GM23338 (cell line): ENCODE measurements at regions not wholly inside any gene's neighbourhood (a gene's known extent, or its start where the extent isn't known, plus 50 kb on each side); places are given as distances from the start of the nearest gene placed in this dataset.

Experiments
- ATAC-seq: fragments of 200-7000 bp; cut with Tn5 transposase; 3 replicates; pipeline ENCODE4 v1.9.1; 2020
- DNase-seq: peaks from one replicate; pipeline ENCODE4 v3.0.0-alpha.2; 2015; ENCODE audit warnings: low spot score
- H2AFZ ChIP-seq: fragments of 200-600 bp; sonication (generic); 2 replicates; pipeline ENCODE4 v1.8.0; 2016; ENCODE audit warnings: antibody characterized with exemption, mild to moderate bottlenecking, moderate library complexity
- H3F3A ChIP-seq: fragments of 200-600 bp; sonication (generic); replicated peaks from 2 replicates; pipeline ENCODE4 v1.8.0; 2017; ENCODE audit warnings: antibody characterized with exemption, mixed run types, low read depth
- H3K27ac ChIP-seq: fragments of 200-600 bp; sonication (generic); 2 replicates; pipeline ENCODE4 v1.6.1; 2016; ENCODE audit warnings: low read depth
- H3K27me3 ChIP-seq: fragments of 200-600 bp; sonication (generic); 2 replicates; pipeline ENCODE4 v1.8.0; 2016; ENCODE audit warnings: mild to moderate bottlenecking, mixed run types, moderate library complexity; ENCODE audit not compliant: insufficient read depth
- H3K36me3 ChIP-seq: fragments of 200-600 bp; sonication (generic); 2 replicates; pipeline ENCODE4 v1.8.0; 2016; ENCODE audit warnings: mild to moderate bottlenecking; ENCODE audit not compliant: insufficient read depth
- H3K4me1 ChIP-seq: fragments of 200-600 bp; sonication (generic); 2 replicates; pipeline ENCODE4 v1.8.0; 2016; ENCODE audit warnings: mild to moderate bottlenecking, moderate library complexity; ENCODE audit not compliant: insufficient read depth
- H3K4me2 ChIP-seq: fragments of 200-600 bp; sonication (generic); 2 replicates; pipeline ENCODE4 v1.7.1; 2017; ENCODE audit warnings: mixed run types
- H3K4me3 ChIP-seq: fragments of 200-600 bp; sonication (generic); 2 replicates; pipeline ENCODE4 v1.6.1; 2016; ENCODE audit warnings: mixed run types
- H3K79me2 ChIP-seq: fragments of 200-600 bp; sonication (generic); replicated peaks from 2 replicates; pipeline ENCODE4 v1.8.0; 2017; ENCODE audit warnings: mild to moderate bottlenecking; ENCODE audit not compliant: insufficient read depth
- H3K9me2 ChIP-seq: fragments of 200-600 bp; sonication (generic); 2 replicates; pipeline ENCODE4 v1.8.0; 2017; ENCODE audit not compliant: insufficient read depth
- H4K20me1 ChIP-seq: fragments of 200-600 bp; sonication (generic); replicated peaks from 2 replicates; pipeline ENCODE4 v1.8.0; 2017; ENCODE audit warnings: mild to moderate bottlenecking; ENCODE audit not compliant: insufficient read depth
- H3K27ac Mint-ChIP-seq: 2 replicates; pipeline ENCODE4 v1.8.0; 2020; ENCODE audit warnings: inconsistent platforms, mild to moderate bottlenecking, moderate library complexity, mixed read lengths
- H3K27me3 Mint-ChIP-seq: 3 replicates; pipeline ENCODE4 v1.8.0; 2022; ENCODE audit warnings: low read depth, mild to moderate bottlenecking, moderate library complexity, mixed read lengths, inconsistent platforms; ENCODE audit not compliant: insufficient read depth, poor library complexity
- H3K36me3 Mint-ChIP-seq: 3 replicates; pipeline ENCODE4 v1.8.0; 2021; ENCODE audit warnings: low read depth, mild to moderate bottlenecking, inconsistent platforms, moderate library complexity, mixed read lengths
- H3K4me1 Mint-ChIP-seq: 3 replicates; pipeline ENCODE4 v1.8.0; 2020; ENCODE audit warnings: mild to moderate bottlenecking, inconsistent platforms, mixed read lengths
- H3K4me3 Mint-ChIP-seq: 3 replicates; pipeline ENCODE4 v1.8.0; 2021; ENCODE audit warnings: moderate library complexity, mild to moderate bottlenecking, inconsistent platforms, mixed read lengths
- H3K9me3 Mint-ChIP-seq: 3 replicates; pipeline ENCODE4 v1.8.0; 2020; ENCODE audit warnings: moderate library complexity, mild to moderate bottlenecking, inconsistent platforms, mixed read lengths
- CTCF ChIP-seq, 2 experiments: fragments of 200-600 bp in 1 of 2; sonication (generic) in 1 of 2; conservative IDR thresholded peaks; 2 replicates each; pipeline versions ENCODE4 v1.5.1 to v1.6.1; 2016 to 2017; ENCODE audit warnings: antibody characterized with exemption in 2 of 2, low read depth in 2 of 2, mild to moderate bottlenecking in 2 of 2, moderate library complexity in 1 of 2
- ETS1 ChIP-seq: IDR thresholded peaks from 2 replicates; pipeline ENCODE4 v1.6.1; 2016; ENCODE audit warnings: antibody characterized with exemption
- EZH2 ChIP-seq: fragments of 200-600 bp; sonication (generic); IDR thresholded peaks from one replicate; pipeline ENCODE4 v1.8.0; 2017; ENCODE audit warnings: antibody characterized with exemption, mild to moderate bottlenecking, low read depth; ENCODE audit not compliant: unreplicated experiment
- EZH2phosphoT487 ChIP-seq: fragments of 200-600 bp; sonication (generic); IDR thresholded peaks from one replicate; pipeline ENCODE4 v1.8.1; 2018; ENCODE audit warnings: antibody characterized with exemption; ENCODE audit not compliant: unreplicated experiment
- JUNB ChIP-seq: IDR thresholded peaks from one replicate; pipeline ENCODE4 v1.6.1; 2016; ENCODE audit warnings: antibody characterized with exemption; ENCODE audit not compliant: unreplicated experiment
- POLR2AphosphoS5 ChIP-seq: IDR thresholded peaks from 2 replicates; pipeline ENCODE4 v1.6.1; 2016; ENCODE audit warnings: antibody characterized with exemption, low read depth
- REST ChIP-seq: IDR thresholded peaks from one replicate; pipeline ENCODE4 v1.6.1; 2018; ENCODE audit warnings: antibody characterized with exemption; ENCODE audit not compliant: unreplicated experiment
- ZNF114 ChIP-seq: fragments of 250-450 bp; sonication (Bioruptor Pico); IDR thresholded peaks from 2 replicates; pipeline ENCODE4 v1.5.0; 2020; ENCODE audit warnings: mild to moderate bottlenecking, moderate library complexity
- ZNF331 ChIP-seq: fragments of 250-450 bp; sonication (Bioruptor Pico); IDR thresholded peaks from 2 replicates; pipeline ENCODE4 v1.5.0; 2020; ENCODE audit warnings: low read depth, mild to moderate bottlenecking, moderate library complexity
- ZNF462 ChIP-seq: fragments of 250-450 bp; sonication (Bioruptor Pico); IDR thresholded peaks from 2 replicates; pipeline ENCODE4 v1.5.0; 2020; ENCODE audit warnings: mild to moderate bottlenecking, moderate library complexity

GRCh38 chr13:47628666-47629065 is 372.4 kb downstream of the SUCLA2 start:
- Histone ChIP-seq H3K4me1 (no peaks in the 10 kb centered on the region), H3K36me3 (no peaks in the 10 kb centered on the region), H3K4me2 (no peak overlapping the region), H3K4me3 (no peak overlapping the region), H4K20me1 (no peaks in the 10 kb centered on the region), H3K79me2 (no peaks in the 10 kb centered on the region), H3F3A (no peaks in the 10 kb centered on the region), H3K27ac (no peak overlapping the region), H3K27me3 (no peaks in the 10 kb centered on the region), H2AFZ (no peak overlapping the region), H3K9me2 (peaks cover 6% of the 10 kb centered on the region; the same call in 1 of the 2 replicates)
- peaks cover 12% of the 10 kb centered on the region; the same call in 2 of the 3 replicates for H3K9me3 Mint-ChIP-seq
- no peak for DNase-seq
- no peaks in the 10 kb centered on the region; the same call in 2 of the 3 replicates for H3K36me3 Mint-ChIP-seq
- H3K27me3 Mint-ChIP-seq = no peaks in the 10 kb centered on the region
- ATAC-seq = no peak
- TF ChIP-seq JUNB = no peak
- TF ChIP-seq CTCF (conservative IDR thresholded peaks at IDR 0.05; ENCODE audit: low read depth in 2 of 2) = no peak
- H3K4me1 Mint-ChIP-seq = peaks cover 6% of the 10 kb centered on the region
- H3K27ac Mint-ChIP-seq = no peak overlapping the region
- no peak overlapping the region for H3K4me3 Mint-ChIP-seq

- no peak overlapping the region for H3K27ac ChIP-seq
- no peaks in the 10 kb centered on the region for H3K27me3 ChIP-seq
- no peak overlapping the region for H3K27ac Mint-ChIP-seq
- H3K36me3 Mint-ChIP-seq = no peaks in the 10 kb centered on the region
- ATAC-seq (no peak), DNase-seq (no peak)
- H3K27me3 Mint-ChIP-seq = no peaks in the 10 kb centered on the region
- H3K9me2 ChIP-seq = no peaks in the 10 kb centered on the region; the same call in 1 of the 2 replicates
- no peaks in the 10 kb centered on the region for H3K79me2 ChIP-seq
- H2AFZ ChIP-seq = no peak overlapping the region
- no peaks in the 10 kb centered on the region for H3F3A ChIP-seq
- H3K9me3 Mint-ChIP-seq = peaks cover 3% of the 10 kb centered on the region
- H3K36me3 ChIP-seq = no peaks in the 10 kb centered on the region
- H3K4me1 Mint-ChIP-seq = no peaks in the 10 kb centered on the region
- H4K20me1 ChIP-seq = no peaks in the 10 kb centered on the region
- H3K4me3 Mint-ChIP-seq = no peak overlapping the region
- no peaks in the 10 kb centered on the region for H3K4me1 ChIP-seq
- no peak overlapping the region for H3K4me3 ChIP-seq
- H3K4me2 ChIP-seq = no peak overlapping the region
- TF ChIP-seq EZH2phosphoT487 (no peak), ZNF331 (CRISPR knock-in tag) (no peak), ETS1 (no peak), ZNF114 (CRISPR knock-in tag) (no peak), POLR2AphosphoS5 (no peak), EZH2 (no peak), REST (no peak), ZNF462 (CRISPR knock-in tag) (no peak), JUNB (no peak)
Measured at GRCh38 chr13:47623862-47624261, 377.2 kb downstream of the SUCLA2 start.
